ENCODE measurements at regions not wholly inside any gene's neighbourhood (a gene's known extent, or its start where the extent isn't known, plus 50 kb on each side); places are given as distances from the start of the nearest gene placed in this dataset.

- TF ChIP-seq POLR2AphosphoS5 (IDR thresholded peaks at IDR 0.05; ENCODE audit: borderline replicate concordance, low read depth, low read length) (no peak), EZH2 (IDR thresholded peaks at IDR 0.05) (no peak)
Measured at GRCh38 chr15:93520206-93520605, 431.2 kb upstream of the RGMA start.

All from SK-N-MC (cell line).